GM12864 (cell line): ENCODE measurements at regions not wholly inside any gene's neighbourhood (a gene's known extent, or its start where the extent isn't known, plus 50 kb on each side); places are given as distances from the start of the nearest gene placed in this dataset.

Experiments
- DNase-seq: peaks from one replicate; pipeline ENCODE4 v3.0.0-alpha.2; 2011; ENCODE audit warnings: low read depth
- H3K4me3 ChIP-seq: 2 replicates; pipeline ENCODE4 v1.5.1; 2011; ENCODE audit warnings: mild to moderate bottlenecking, low read depth, low read length, control low read depth
- TF ChIP-seq, protein P1 (sequence below): IDR thresholded peaks from 2 replicates; pipeline ENCODE4 v1.5.1; 2011; ENCODE audit warnings: low read depth, mild to moderate bottlenecking, moderate library complexity, low read length, control low read depth, inconsistent platforms; ENCODE audit errors: missing control alignments

DNA sequence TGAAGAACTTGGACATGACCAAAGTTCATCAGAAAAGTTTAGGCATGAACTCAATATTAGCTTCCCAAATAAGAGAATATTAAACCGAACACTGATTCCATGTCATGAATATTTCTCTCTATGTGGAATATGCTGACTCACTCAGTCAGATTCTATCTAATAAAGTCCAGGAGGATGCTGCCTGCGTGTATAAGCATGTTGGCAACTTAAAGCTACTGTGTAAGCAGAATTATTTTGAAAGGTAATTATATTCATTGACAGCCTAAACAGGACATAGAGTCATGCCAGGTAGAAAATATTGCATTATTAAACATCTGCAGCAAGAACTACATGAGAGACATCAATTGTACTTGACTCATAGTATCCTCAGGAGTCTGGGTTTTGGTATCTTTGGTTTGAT lies 367.9 kb upstream of the SPOCK3 start:
- TF ChIP-seq, protein P1, sequence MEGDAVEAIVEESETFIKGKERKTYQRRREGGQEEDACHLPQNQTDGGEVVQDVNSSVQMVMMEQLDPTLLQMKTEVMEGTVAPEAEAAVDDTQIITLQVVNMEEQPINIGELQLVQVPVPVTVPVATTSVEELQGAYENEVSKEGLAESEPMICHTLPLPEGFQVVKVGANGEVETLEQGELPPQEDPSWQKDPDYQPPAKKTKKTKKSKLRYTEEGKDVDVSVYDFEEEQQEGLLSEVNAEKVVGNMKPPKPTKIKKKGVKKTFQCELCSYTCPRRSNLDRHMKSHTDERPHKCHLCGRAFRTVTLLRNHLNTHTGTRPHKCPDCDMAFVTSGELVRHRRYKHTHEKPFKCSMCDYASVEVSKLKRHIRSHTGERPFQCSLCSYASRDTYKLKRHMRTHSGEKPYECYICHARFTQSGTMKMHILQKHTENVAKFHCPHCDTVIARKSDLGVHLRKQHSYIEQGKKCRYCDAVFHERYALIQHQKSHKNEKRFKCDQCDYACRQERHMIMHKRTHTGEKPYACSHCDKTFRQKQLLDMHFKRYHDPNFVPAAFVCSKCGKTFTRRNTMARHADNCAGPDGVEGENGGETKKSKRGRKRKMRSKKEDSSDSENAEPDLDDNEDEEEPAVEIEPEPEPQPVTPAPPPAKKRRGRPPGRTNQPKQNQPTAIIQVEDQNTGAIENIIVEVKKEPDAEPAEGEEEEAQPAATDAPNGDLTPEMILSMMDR = no peak
- no peak overlapping the region for H3K4me3 ChIP-seq

DNA sequence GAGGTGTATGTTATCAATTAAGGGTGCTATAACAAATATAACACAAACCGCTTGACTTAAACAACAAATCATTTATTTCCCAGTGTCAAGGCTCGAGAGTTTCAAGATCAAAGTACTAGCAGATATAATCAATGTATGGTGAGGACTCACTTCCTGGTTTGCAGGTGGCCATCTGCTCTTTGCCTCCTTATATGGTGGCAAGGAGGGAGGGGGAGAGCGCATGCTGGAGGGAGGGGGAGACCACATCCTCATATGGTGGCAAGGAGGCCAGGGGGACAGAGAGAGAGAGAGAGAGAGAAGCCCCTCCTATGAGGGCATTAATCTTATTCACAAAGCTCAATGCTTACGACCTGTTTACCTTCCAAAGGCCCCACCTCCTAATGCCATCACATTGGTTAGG lies 372.3 kb upstream of the SPOCK3 start:
- H3K4me3 ChIP-seq = no peak overlapping the region
- TF ChIP-seq, protein P1 = no peak
- DNase-seq = no peak

More for the DNA sequence above, 367.9 kb upstream of the SPOCK3 start:
- no peak for DNase-seq

DNA sequence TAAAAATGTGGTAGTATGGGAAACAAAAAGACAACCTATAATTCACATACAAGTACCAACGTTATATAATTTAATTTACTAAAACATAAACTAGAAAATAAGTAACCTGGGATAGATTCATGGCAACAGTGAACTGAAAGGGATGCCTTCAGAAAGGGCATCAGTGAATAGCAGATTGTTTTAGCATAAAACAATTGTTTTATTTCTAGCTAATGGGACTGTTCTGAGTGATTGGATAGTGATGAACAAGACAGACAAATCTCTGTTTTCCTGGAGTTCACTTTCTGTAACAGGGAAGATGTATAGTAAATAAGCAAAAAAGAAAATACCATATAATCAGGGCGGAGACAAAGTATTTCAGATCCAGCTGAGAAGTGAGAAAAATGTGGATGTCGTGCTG lies 379.1 kb upstream of the SPOCK3 start:
- TF ChIP-seq, protein P1 = no peak
- DNase-seq = no peak
- no peak overlapping the region for H3K4me3 ChIP-seq

DNA sequence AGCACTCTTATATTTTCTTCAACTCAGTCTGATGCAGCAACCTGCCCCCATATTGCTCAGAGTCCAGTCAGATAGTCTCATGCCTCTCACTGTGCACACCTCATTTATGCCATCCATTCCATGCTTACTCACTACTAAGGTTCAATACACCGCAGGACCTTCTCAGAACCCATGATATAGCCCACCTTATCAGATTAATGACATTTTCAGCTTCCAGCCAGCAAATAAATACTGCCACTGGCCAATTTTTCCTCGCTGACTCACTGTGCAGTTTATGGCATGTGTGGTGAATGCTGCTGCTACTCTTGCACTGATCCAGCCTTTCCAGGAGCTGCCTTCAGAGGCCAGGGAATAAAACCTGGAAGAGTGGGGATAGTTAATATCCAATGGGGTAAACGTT lies 380.6 kb upstream of the SPOCK3 start:
- no peak for DNase-seq
- TF ChIP-seq, protein P1 = no peak
- H3K4me3 ChIP-seq = no peak overlapping the region

DNA sequence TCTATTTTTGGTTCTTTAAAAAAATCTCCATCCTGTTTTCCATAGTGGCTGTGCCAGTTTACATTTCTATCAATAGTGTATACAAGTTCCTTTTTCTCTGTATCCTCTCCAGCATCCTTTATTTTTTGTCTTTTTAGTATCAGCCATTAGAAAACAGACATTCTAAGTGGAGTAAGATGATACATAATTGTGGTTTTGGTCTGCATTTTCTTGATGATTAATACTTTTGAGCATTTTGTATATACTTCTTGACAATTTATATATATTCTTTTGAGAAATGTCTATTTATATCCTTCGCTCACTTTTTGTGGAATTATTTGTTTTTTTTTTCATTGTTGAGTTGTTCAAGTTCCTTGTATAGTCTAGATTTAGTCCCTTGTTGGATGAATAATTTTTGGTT lies 382.2 kb upstream of the SPOCK3 start:
- TF ChIP-seq, protein P1 = no peak
- no peak for DNase-seq
- no peak overlapping the region for H3K4me3 ChIP-seq

DNA sequence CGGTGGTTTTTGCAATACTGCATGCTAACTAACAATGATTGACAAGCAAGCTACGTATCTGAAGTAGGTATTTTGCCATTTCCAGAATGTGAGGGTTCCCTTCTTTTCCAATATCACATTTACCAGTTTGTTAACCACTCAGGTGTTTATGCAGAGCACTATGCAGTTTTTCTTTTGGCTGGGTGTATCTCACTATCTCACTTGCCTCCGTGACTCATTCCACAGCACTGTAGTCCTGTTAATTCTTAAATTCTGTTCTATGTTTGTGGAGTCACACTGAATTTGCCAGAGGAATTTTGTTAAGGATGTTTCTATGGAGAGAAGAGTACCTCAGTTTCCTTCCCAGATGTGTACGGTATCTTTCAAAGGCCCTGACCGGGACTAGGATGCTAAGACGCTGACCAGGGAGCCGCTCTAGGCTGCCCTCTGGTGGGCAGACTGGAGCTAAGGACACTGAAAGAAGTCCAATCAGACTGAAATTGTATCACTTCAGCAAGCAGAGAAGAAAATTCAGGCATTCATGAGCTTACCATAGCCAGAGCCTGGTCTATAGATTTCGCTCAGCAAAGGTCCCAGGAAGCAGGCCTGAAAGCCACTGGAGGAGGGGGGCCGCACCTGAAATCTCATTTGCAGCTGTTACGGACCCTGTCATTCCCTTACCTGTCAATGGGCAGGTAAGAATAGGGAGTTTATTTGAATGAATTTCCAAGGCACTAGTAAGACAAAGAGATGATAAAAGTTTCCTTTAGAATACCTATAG lies 388.4 kb upstream of the SPOCK3 start:
- DNase-seq = peak; percentile 7
- TF ChIP-seq, protein P1 = peak; percentile 85
- H3K4me3 ChIP-seq = no peak overlapping the region

DNA sequence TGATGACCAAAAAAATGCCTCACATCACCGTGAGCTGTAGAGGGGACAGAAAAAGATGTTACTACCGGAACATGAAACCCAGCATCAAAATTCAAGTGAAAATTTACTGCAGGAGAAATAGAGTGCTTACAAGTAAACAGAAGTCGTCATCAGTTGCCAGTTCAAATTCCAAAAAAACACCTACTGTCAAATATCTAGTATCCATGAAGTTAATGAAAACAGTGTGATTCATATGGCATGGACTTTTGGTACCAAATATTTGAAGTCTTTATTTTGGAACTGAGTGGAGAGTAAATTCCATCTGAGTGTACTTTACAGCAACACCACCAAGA lies 388.9 kb upstream of the SPOCK3 start:
- TF ChIP-seq, protein P1 = no peak
- no peak overlapping the region for H3K4me3 ChIP-seq
- no peak for DNase-seq
